Astrocyte (in vitro differentiated cells and primary cell): ENCODE measurements at regions not wholly inside any gene's neighbourhood (a gene's known extent, or its start where the extent isn't known, plus 50 kb on each side); places are given as distances from the start of the nearest gene placed in this dataset.

Experiments
- DNase-seq: peaks from one replicate; pipeline ENCODE4 v3.0.0-alpha.2; 2010; ENCODE audit warnings: low read depth
- FAIRE-seq: peaks from 2 replicates; lab custom pipeline; 2011; peaks lifted over from hg19 to GRCh38; lab: Jason Lieb, UNC
- H2AFZ ChIP-seq: 2 replicates; pipeline ENCODE4 v1.6.0; 2012; ENCODE audit warnings: low read depth, low read length, inconsistent platforms
- H3K27ac ChIP-seq: 2 replicates; pipeline ENCODE4 v1.5.1; 2011; ENCODE audit warnings: low read depth, low read length, inconsistent platforms
- H3K27me3 ChIP-seq: 2 replicates; pipeline ENCODE4 v1.6.0; 2011; ENCODE audit warnings: low read length, inconsistent platforms; ENCODE audit not compliant: insufficient read depth
- H3K36me3 ChIP-seq: 2 replicates; pipeline ENCODE4 v1.5.1; 2011; ENCODE audit warnings: low read length, inconsistent platforms; ENCODE audit not compliant: insufficient read depth
- H3K4me1 ChIP-seq: 2 replicates; pipeline ENCODE4 v1.5.1; 2011; ENCODE audit warnings: low read length, inconsistent platforms; ENCODE audit not compliant: insufficient read depth
- H3K4me2 ChIP-seq: 2 replicates; pipeline ENCODE4 v1.6.0; 2012; ENCODE audit warnings: low read length, inconsistent platforms
- H3K4me3 ChIP-seq: 2 replicates; pipeline ENCODE4 v1.5.1; 2011; ENCODE audit warnings: low read depth, mild to moderate bottlenecking, low read length, inconsistent platforms; ENCODE audit not compliant: insufficient read depth
- H3K79me2 ChIP-seq: 2 replicates; pipeline ENCODE4 v1.6.0; 2012; ENCODE audit warnings: mild to moderate bottlenecking, low read length, inconsistent platforms; ENCODE audit not compliant: insufficient read depth
- H3K9ac ChIP-seq: 2 replicates; pipeline ENCODE4 v1.6.0; 2012; ENCODE audit warnings: mild to moderate bottlenecking, low read length, inconsistent platforms
- H3K9me3 ChIP-seq: 2 replicates; pipeline ENCODE4 v1.5.1; 2012; ENCODE audit warnings: low read depth, mild to moderate bottlenecking, low read length, inconsistent platforms; ENCODE audit not compliant: insufficient read depth
- H4K20me1 ChIP-seq: 2 replicates; pipeline ENCODE4 v1.6.0; 2012; ENCODE audit warnings: low read length, inconsistent platforms; ENCODE audit not compliant: insufficient read depth
- H3K27ac Mint-ChIP-seq: one replicate; pipeline ENCODE4 v1.8.0; 2021; ENCODE audit warnings: mild to moderate bottlenecking, mixed read lengths; ENCODE audit not compliant: unreplicated experiment
- H3K27me3 Mint-ChIP-seq: one replicate; pipeline ENCODE4 v1.8.0; 2021; ENCODE audit warnings: low read depth, mixed read lengths; ENCODE audit not compliant: unreplicated experiment
- H3K36me3 Mint-ChIP-seq: one replicate; pipeline ENCODE4 v1.8.0; 2021; ENCODE audit warnings: low read depth, mixed read lengths; ENCODE audit not compliant: unreplicated experiment
- H3K4me1 Mint-ChIP-seq: one replicate; pipeline ENCODE4 v1.8.0; 2021; ENCODE audit warnings: low read depth, mixed read lengths; ENCODE audit not compliant: unreplicated experiment
- H3K4me3 Mint-ChIP-seq: one replicate; pipeline ENCODE4 v1.8.0; 2021; ENCODE audit warnings: mild to moderate bottlenecking, moderate library complexity, mixed read lengths; ENCODE audit not compliant: unreplicated experiment
- H3K9me3 Mint-ChIP-seq: one replicate; pipeline ENCODE4 v1.8.0; 2021; ENCODE audit warnings: mild to moderate bottlenecking, mixed read lengths; ENCODE audit not compliant: unreplicated experiment
- EZH2 ChIP-seq: IDR thresholded peaks from 2 replicates; pipeline ENCODE4 v1.6.1; 2012; ENCODE audit warnings: mild to moderate bottlenecking, low read length, inconsistent platforms; ENCODE audit not compliant: insufficient read depth
- TF ChIP-seq, protein P1 (sequence below): IDR thresholded peaks from 2 replicates; pipeline ENCODE4 v1.5.1; 2011; ENCODE audit warnings: low read depth, mild to moderate bottlenecking, inconsistent platforms, low read length, moderate library complexity; ENCODE audit not compliant: insufficient read depth

GRCh38 chr13:99034333-99035085, 56.6 kb upstream of the DOCK9 start:
- Histone ChIP-seq H4K20me1 (no peaks in the 10 kb centered on the region), H3K27ac (no peak overlapping the region), H2AFZ (no peak overlapping the region), H3K27me3 (no peaks in the 10 kb centered on the region), H3K9me3 (no peaks in the 10 kb centered on the region), H3K4me1 (no peaks in the 10 kb centered on the region), H3K4me2 (no peak overlapping the region), H3K79me2 (no peaks in the 10 kb centered on the region), H3K9ac (no peak overlapping the region), H3K4me3 (no peak overlapping the region), H3K36me3 (no peaks in the 10 kb centered on the region)
- TF ChIP-seq EZH2, result no peak
- TF ChIP-seq, protein P1, sequence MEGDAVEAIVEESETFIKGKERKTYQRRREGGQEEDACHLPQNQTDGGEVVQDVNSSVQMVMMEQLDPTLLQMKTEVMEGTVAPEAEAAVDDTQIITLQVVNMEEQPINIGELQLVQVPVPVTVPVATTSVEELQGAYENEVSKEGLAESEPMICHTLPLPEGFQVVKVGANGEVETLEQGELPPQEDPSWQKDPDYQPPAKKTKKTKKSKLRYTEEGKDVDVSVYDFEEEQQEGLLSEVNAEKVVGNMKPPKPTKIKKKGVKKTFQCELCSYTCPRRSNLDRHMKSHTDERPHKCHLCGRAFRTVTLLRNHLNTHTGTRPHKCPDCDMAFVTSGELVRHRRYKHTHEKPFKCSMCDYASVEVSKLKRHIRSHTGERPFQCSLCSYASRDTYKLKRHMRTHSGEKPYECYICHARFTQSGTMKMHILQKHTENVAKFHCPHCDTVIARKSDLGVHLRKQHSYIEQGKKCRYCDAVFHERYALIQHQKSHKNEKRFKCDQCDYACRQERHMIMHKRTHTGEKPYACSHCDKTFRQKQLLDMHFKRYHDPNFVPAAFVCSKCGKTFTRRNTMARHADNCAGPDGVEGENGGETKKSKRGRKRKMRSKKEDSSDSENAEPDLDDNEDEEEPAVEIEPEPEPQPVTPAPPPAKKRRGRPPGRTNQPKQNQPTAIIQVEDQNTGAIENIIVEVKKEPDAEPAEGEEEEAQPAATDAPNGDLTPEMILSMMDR, result no peak
- no peak overlapping the region for H3K4me3 Mint-ChIP-seq
- H3K27me3 Mint-ChIP-seq, result no peaks in the 10 kb centered on the region
- no peaks in the 10 kb centered on the region for H3K36me3 Mint-ChIP-seq
- peaks cover 5% of the 10 kb centered on the region for H3K4me1 Mint-ChIP-seq
- FAIRE-seq (no peak), DNase-seq (no peak)
- no peak overlapping the region for H3K27ac Mint-ChIP-seq
- H3K9me3 Mint-ChIP-seq, result no peaks in the 10 kb centered on the region

DNA sequence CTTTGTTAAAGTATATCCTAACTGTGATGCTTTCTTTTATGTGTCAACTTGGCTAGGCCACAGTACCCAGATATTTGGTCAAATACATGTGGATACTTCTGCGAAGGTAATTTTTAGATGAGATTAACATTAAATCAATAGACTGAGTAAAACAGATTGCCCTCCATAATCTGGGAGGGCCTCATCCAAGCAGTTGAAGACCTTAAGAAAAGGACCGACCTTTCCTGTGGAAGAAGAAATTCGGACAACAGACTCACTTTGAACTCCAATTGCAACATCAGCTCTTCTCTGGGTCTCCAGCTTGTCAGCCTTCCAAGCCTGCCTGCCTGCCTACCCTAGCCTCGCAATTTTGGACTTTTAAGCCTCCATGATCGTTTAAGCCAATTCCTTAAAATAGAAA, 57.9 kb upstream of the DOCK9 start:
- no peak overlapping the region for H3K9ac ChIP-seq
- Mint-ChIP-seq H3K9me3 (no peaks in the 10 kb centered on the region), H3K4me1 (peaks cover 5% of the 10 kb centered on the region), H3K36me3 (no peaks in the 10 kb centered on the region), H3K4me3 (no peak overlapping the region), H3K27ac (no peak overlapping the region), H3K27me3 (no peaks in the 10 kb centered on the region)
- H3K27ac ChIP-seq, result no peak overlapping the region
- no peaks in the 10 kb centered on the region for H3K36me3 ChIP-seq
- H3K4me1 ChIP-seq, result no peaks in the 10 kb centered on the region
- TF ChIP-seq EZH2, result no peak
- TF ChIP-seq, protein P1, result no peak
- FAIRE-seq (no peak), DNase-seq (no peak)
- no peaks in the 10 kb centered on the region for H3K9me3 ChIP-seq
- no peak overlapping the region for H3K4me2 ChIP-seq
- no peaks in the 10 kb centered on the region for H3K27me3 ChIP-seq
- H4K20me1 ChIP-seq, result no peaks in the 10 kb centered on the region
- H3K4me3 ChIP-seq, result no peak overlapping the region
- no peak overlapping the region for H2AFZ ChIP-seq
- no peaks in the 10 kb centered on the region for H3K79me2 ChIP-seq

DNA sequence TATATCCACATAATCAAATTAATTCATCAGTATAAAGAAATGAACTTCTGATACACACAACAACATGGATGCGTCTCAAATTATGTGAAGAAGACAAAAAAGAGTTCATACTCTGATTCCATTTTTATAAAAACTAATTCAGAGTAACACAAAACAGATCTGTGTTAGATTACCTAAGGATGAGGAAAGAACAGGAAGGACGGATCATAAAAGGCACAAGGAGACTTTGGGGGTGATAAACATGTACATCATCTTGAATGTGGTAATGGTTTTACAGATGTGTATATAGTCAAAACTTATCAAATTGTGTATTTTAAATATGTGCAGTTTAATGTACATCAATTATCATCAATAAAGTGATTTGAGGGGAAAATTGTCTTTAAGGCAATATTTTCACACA, 59.9 kb upstream of the DOCK9 start:
- no peak overlapping the region for H3K4me3 Mint-ChIP-seq
- Histone ChIP-seq H3K9me3 (no peaks in the 10 kb centered on the region), H3K9ac (no peak overlapping the region), H3K4me2 (no peak overlapping the region), H3K27me3 (no peaks in the 10 kb centered on the region), H3K36me3 (no peaks in the 10 kb centered on the region), H4K20me1 (no peaks in the 10 kb centered on the region), H3K4me3 (no peak overlapping the region), H3K27ac (no peak overlapping the region), H2AFZ (no peak overlapping the region), H3K79me2 (no peaks in the 10 kb centered on the region), H3K4me1 (no peaks in the 10 kb centered on the region)
- FAIRE-seq (no peak), DNase-seq (no peak)
- TF ChIP-seq, protein P1, result no peak
- TF ChIP-seq EZH2, result no peak
- no peaks in the 10 kb centered on the region for H3K9me3 Mint-ChIP-seq
- no peaks in the 10 kb centered on the region for H3K36me3 Mint-ChIP-seq
- H3K4me1 Mint-ChIP-seq, result peaks cover 5% of the 10 kb centered on the region
- H3K27ac Mint-ChIP-seq, result no peak overlapping the region
- no peaks in the 10 kb centered on the region for H3K27me3 Mint-ChIP-seq
